ENCODE measurements at regions not wholly inside any gene's neighbourhood (a gene's known extent, or its start where the extent isn't known, plus 50 kb on each side); places are given as distances from the start of the nearest gene placed in this dataset.

DNA sequence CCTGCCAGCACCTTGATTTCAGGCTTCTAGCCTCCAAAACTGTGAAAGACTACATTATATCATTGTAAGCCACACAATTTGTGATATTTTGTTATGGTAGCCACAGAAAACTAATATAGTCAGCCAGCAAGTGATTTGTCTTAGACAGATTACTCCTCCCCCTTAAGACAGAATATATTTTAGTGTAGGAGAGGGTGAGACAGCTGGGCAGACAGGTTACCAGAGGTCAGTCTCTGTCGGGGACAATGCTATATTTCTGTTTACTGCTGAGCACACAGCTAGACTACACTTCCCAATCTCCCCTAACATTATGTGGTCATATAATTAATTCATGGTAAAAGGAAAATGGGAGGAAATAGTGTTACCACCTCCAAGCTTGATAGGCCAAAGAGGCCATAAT, 185.8 kb upstream of the PIK3C3 start:
- Histone ChIP-seq H3K27ac (no peak overlapping the region), H3K9me3 (no peaks in the 10 kb centered on the region), H3K27me3 (no peaks in the 10 kb centered on the region), H3K36me3 (no peaks in the 10 kb centered on the region), H3K4me1 (no peaks in the 10 kb centered on the region), H3K4me3 (no peak overlapping the region)
- no peak for DNase-seq (ENCODE audit: low spot score in 2 of 2)
- no peak for TF ChIP-seq POLR2A (IDR thresholded peaks at IDR 0.05)
- TF ChIP-seq, protein P1, sequence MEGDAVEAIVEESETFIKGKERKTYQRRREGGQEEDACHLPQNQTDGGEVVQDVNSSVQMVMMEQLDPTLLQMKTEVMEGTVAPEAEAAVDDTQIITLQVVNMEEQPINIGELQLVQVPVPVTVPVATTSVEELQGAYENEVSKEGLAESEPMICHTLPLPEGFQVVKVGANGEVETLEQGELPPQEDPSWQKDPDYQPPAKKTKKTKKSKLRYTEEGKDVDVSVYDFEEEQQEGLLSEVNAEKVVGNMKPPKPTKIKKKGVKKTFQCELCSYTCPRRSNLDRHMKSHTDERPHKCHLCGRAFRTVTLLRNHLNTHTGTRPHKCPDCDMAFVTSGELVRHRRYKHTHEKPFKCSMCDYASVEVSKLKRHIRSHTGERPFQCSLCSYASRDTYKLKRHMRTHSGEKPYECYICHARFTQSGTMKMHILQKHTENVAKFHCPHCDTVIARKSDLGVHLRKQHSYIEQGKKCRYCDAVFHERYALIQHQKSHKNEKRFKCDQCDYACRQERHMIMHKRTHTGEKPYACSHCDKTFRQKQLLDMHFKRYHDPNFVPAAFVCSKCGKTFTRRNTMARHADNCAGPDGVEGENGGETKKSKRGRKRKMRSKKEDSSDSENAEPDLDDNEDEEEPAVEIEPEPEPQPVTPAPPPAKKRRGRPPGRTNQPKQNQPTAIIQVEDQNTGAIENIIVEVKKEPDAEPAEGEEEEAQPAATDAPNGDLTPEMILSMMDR (IDR thresholded peaks at IDR 0.05) = no peak
- no peak for TF ChIP-seq EP300 (IDR thresholded peaks at IDR 0.05)
- WGBS, 2 donors = 32% methylated on average over 1 of the region's 1 CpG

DNA sequence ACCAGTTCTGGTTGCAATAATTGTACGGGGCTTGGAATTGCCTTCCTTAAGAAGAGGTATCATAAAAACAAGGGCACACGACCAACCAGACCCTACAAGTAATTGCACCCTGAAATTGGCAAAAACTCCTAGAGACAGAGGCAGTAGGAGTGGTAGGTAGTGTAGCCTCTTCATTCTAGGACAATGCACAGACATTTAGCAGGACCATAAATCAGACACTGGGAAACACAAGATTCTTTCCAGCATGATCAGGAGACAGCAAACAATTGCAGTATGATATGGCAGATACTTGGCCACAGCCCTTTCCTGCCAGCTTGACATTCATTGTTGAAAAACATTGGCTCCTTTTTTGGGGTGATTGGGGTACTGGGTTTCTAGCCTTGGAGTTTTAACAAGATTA, 186.6 kb upstream of the PIK3C3 start:
- no peak for TF ChIP-seq EP300 (IDR thresholded peaks at IDR 0.05)
- TF ChIP-seq, protein P1 (IDR thresholded peaks at IDR 0.05) = no peak
- no peak for TF ChIP-seq POLR2A (IDR thresholded peaks at IDR 0.05)
- Histone ChIP-seq H3K4me1 (no peaks in the 10 kb centered on the region), H3K36me3 (no peaks in the 10 kb centered on the region), H3K9me3 (no peaks in the 10 kb centered on the region), H3K4me3 (no peak overlapping the region), H3K27ac (no peak overlapping the region), H3K27me3 (no peaks in the 10 kb centered on the region)
- 38 to 40% methylated on average over 2 of the region's 2 CpGs for WGBS, 2 donors
- no peak for DNase-seq (ENCODE audit: low spot score in 2 of 2)

DNA sequence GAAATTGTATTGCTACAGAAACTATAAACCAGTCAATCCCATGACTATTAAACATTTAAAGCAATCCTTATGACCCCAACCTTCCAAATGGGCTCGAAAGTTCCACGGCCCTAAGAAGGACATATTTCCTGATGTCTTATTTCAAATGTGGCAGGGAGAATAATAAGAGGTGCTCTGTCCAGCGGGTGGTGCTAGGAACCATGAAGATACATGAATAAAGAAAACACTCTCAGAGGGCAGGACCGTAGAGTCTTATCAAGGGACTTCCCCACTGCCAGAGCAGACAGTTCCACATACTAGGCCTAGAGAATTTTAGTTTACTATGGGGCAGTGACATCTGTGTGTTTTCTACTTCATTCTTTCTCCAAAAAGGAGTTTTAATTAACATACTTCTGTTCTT, 187.1 kb upstream of the PIK3C3 start:
- no peaks in the 10 kb centered on the region for H3K4me1 ChIP-seq
- no peak overlapping the region for H3K27ac ChIP-seq
- H3K4me3 ChIP-seq = no peak overlapping the region
- TF ChIP-seq, protein P1 (IDR thresholded peaks at IDR 0.05) = no peak
- no peak for TF ChIP-seq EP300 (IDR thresholded peaks at IDR 0.05)
- no peak for TF ChIP-seq POLR2A (IDR thresholded peaks at IDR 0.05)
- H3K36me3 ChIP-seq = no peaks in the 10 kb centered on the region
- 52 to 58% methylated on average over 4 of the region's 4 CpGs for WGBS, 2 donors
- DNase-seq (ENCODE audit: low spot score in 2 of 2) = no peak
- H3K27me3 ChIP-seq = no peaks in the 10 kb centered on the region
- no peaks in the 10 kb centered on the region for H3K9me3 ChIP-seq

DNA sequence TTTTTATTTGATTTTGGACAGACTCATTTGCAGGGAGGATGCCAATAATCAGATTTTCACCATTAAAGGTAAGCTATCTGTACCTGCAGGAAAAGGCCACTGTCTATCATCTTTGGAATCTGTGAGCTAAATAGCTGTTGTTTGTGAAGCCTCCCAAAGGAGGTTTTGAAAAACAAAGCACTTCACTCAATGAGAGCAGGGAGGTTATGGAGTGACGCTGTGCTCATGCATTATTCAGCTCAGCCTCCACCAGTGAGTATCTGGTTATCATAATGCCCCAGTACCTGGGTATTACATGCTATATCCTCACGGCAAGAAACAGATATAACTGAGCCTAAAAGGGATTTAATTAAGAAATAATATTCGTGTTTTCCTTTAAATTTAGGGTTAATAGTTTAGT, 189.6 kb upstream of the PIK3C3 start:
- TF ChIP-seq POLR2A (IDR thresholded peaks at IDR 0.05) (no peak), EP300 (IDR thresholded peaks at IDR 0.05) (no peak)
- TF ChIP-seq, protein P1 (IDR thresholded peaks at IDR 0.05) = no peak
- Histone ChIP-seq H3K36me3 (no peaks in the 10 kb centered on the region), H3K27ac (no peak overlapping the region), H3K4me3 (no peak overlapping the region), H3K4me1 (no peaks in the 10 kb centered on the region), H3K27me3 (no peaks in the 10 kb centered on the region), H3K9me3 (no peaks in the 10 kb centered on the region)
- DNase-seq (ENCODE audit: low spot score in 2 of 2) = no peak
- 66 to 71% methylated on average over 3 of the region's 3 CpGs for WGBS, 2 donors

DNA sequence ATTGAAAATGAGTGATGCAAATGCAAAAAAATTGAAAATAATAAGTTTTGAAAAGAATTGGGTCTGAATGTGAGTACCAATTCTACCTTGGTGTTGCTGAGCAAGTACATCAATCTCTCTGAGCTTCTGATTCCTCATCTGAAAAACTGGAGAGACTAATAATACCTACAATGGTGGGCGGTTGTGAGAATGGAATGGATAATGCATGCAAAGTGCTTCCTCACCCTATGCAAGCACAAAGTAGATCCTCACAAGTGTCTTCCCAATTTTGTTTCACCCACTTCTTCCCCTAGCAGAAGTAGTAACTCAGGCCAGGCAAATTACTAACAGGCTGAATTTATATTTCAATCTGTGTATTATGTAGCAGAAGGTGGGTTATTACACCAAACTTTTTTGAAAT, 191.7 kb upstream of the PIK3C3 start:
- TF ChIP-seq POLR2A (IDR thresholded peaks at IDR 0.05) = no peak
- no peak for TF ChIP-seq EP300 (IDR thresholded peaks at IDR 0.05)
- TF ChIP-seq, protein P1 (IDR thresholded peaks at IDR 0.05) = no peak
- Histone ChIP-seq H3K27me3 (no peaks in the 10 kb centered on the region), H3K4me1 (no peaks in the 10 kb centered on the region), H3K4me3 (no peak overlapping the region), H3K27ac (no peak overlapping the region), H3K9me3 (no peaks in the 10 kb centered on the region), H3K36me3 (no peaks in the 10 kb centered on the region)
- 97 to 100% methylated on average over 1 of the region's 1 CpG for WGBS, 2 donors
- DNase-seq (ENCODE audit: low spot score in 2 of 2) = no peak
